AG04449 (cell line): ENCODE measurements at regions not wholly inside any gene's neighbourhood (a gene's known extent, or its start where the extent isn't known, plus 50 kb on each side); places are given as distances from the start of the nearest gene placed in this dataset.

Experiments
- CTCF ChIA-PET: fragments of 350-600 bp; formaldehyde crosslinking; extraction: SDS; loops from one replicate; lab custom pipeline; 2021; ENCODE audit warnings: antibody characterized with exemption; lab: Yijun Ruan, JAX
- POLR2A ChIA-PET: fragments of 400-600, 350-600 bp; formaldehyde crosslinking; extraction: SDS; loops from one replicate; lab custom pipeline; 2020; ENCODE audit warnings: antibody characterized with exemption, inconsistent platforms; lab: Yijun Ruan, JAX
- DNase-seq: peaks from one replicate; pipeline ENCODE4 v3.0.0-alpha.2; 2010; ENCODE audit warnings: low read depth, low spot score
- H3K4me3 ChIP-seq: 2 replicates; pipeline ENCODE4 v1.5.1; 2011; ENCODE audit warnings: low read depth, mild to moderate bottlenecking, control low read depth, low read length
- CTCF ChIP-seq: IDR thresholded peaks from one replicate; pipeline ENCODE4 v1.5.1; 2011; ENCODE audit warnings: mild to moderate bottlenecking, moderate library complexity, low read length, control low read depth, inconsistent platforms; ENCODE audit not compliant: insufficient read depth; ENCODE audit errors: missing control alignments

DNA sequence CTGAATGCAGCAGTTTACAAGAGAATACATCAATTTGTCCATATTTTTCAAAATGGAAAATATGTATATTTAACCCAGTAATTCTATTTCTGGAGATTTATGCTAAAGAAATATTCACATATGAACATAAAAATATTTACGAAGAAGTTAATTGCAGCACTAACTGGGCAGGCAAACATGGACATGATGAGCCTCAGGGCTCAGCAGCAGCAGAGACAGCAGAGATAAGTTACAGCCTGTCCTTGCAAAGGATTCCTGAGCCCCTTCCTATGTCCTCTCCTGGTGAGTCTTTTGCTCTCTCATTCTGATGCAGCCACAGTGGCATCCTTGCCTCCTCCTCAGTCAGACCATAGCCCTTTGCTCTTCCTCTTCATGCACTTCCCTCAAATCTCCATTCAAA is 680.6 kb upstream of the CPEB2 start:
- TF ChIP-seq CTCF, result no peak
- CTCF ChIA-PET, result no interaction called here
- H3K4me3 ChIP-seq, result no peak overlapping the region
- POLR2A ChIA-PET, result no interaction called here
- no peak for DNase-seq

- H3K4me3 ChIP-seq, result no peak overlapping the region
- no peak for TF ChIP-seq CTCF
- no peak for DNase-seq
- ChIA-PET CTCF (no interaction called here), POLR2A (no interaction called here)
Measured at GRCh38 chr4:14323191-14323590, 679.1 kb upstream of the CPEB2 start.

- H3K4me3 ChIP-seq, result no peak overlapping the region
- no peak for DNase-seq
- ChIA-PET CTCF (interaction anchor here (0.9 kb wide), 1 partner anchor 94 kb away, joined by 3 read pairs; no protein-coding TSS in a partner anchor), POLR2A (no interaction called here)
- no peak for TF ChIP-seq CTCF
Measured at GRCh38 chr4:14329228-14329627, 673.1 kb upstream of the CPEB2 start.

DNA sequence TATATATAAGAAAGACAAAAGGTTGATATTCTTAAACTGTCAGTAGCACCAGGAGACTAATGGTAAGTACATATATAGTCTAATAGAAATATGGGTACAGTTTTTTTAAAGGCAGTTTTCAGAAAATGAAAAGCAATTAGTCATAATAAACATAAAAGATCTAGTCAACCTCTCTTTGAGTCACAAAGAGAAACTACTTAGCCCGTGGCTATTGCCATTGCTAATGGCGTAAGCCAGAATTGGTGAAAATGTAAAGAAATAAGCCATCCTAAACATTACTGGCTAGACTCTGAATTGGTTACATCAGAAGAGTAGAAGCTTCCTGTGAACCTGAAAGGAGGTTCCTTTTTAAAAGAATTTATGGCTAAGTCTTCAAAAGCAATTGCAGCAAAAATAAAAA is 668.7 kb upstream of the CPEB2 start:
- TF ChIP-seq CTCF, result no peak
- CTCF ChIA-PET, result no interaction called here
- no peak overlapping the region for H3K4me3 ChIP-seq
- POLR2A ChIA-PET, result no interaction called here
- DNase-seq, result no peak

GRCh38 chr4:14334166-14334565 is 668.1 kb upstream of the CPEB2 start:
- no peak for DNase-seq
- ChIA-PET POLR2A (no interaction called here), CTCF (no interaction called here)
- no peak overlapping the region for H3K4me3 ChIP-seq
- TF ChIP-seq CTCF, result no peak

DNA sequence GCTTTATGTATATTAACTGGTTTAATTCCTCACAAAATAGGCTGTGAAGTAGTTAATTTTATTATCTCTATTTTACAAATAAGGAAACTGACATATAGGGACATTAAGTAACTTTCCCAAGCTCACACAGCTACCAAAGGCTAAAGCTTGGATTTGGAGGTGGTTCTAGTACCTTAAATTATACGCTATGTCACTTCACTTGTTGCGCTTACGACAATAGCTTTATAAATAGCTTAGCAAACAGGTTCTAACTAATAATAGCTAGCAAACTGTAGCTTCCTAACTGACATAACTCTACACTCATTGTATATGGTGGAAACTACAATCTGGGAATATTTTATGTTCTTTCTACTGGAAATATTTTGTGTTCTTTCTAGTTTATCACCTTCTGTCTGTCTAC is 666.4 kb upstream of the CPEB2 start:
- no peak overlapping the region for H3K4me3 ChIP-seq
- DNase-seq, result no peak
- ChIA-PET POLR2A (no interaction called here), CTCF (no interaction called here)
- no peak for TF ChIP-seq CTCF
